IPS-18a (cell line): ENCODE measurements at regions not wholly inside any gene's neighbourhood (a gene's known extent, or its start where the extent isn't known, plus 50 kb on each side); places are given as distances from the start of the nearest gene placed in this dataset.

Source experiments
- H3K27ac ChIP-seq: one replicate; pipeline ENCODE4 v1.5.1; 2013; ENCODE audit warnings: low read length
- H3K27me3 ChIP-seq: one replicate; pipeline ENCODE4 v1.6.1; 2013; ENCODE audit warnings: mild to moderate bottlenecking, low read length; ENCODE audit not compliant: control insufficient read depth, insufficient read depth
- H3K36me3 ChIP-seq: one replicate; pipeline ENCODE4 v1.6.1; 2013; ENCODE audit warnings: low read depth, low read length; ENCODE audit not compliant: control insufficient read depth
- H3K4me1 ChIP-seq: one replicate; pipeline ENCODE4 v1.6.1; 2013; ENCODE audit warnings: low read depth, low read length; ENCODE audit not compliant: control insufficient read depth
- H3K4me3 ChIP-seq: one replicate; pipeline ENCODE4 v1.5.1; 2013; ENCODE audit warnings: low read length
- H3K9ac ChIP-seq: one replicate; pipeline ENCODE4 v1.6.1; 2013; ENCODE audit warnings: mild to moderate bottlenecking, low read length, moderate library complexity
- H3K9me3 ChIP-seq: one replicate; pipeline ENCODE4 v1.6.1; 2013; ENCODE audit warnings: low read depth, low read length; ENCODE audit not compliant: control insufficient read depth

GRCh38 chr2:120810639-120811038 lies 75.0 kb downstream of the GLI2 start:
- no peaks in the 10 kb centered on the region for H3K4me1 ChIP-seq
- no peaks in the 10 kb centered on the region for H3K9me3 ChIP-seq

GRCh38 chr2:120812866-120813265 lies 77.2 kb downstream of the GLI2 start:
- no peaks in the 10 kb centered on the region for H3K27me3 ChIP-seq
- H3K27ac ChIP-seq = no peak overlapping the region

More at GRCh38 chr2:120810639-120811038, 75.0 kb downstream of the GLI2 start:
- no peak overlapping the region for H3K27ac ChIP-seq
- no peaks in the 10 kb centered on the region for H3K27me3 ChIP-seq
- H3K36me3 ChIP-seq = no peaks in the 10 kb centered on the region
- H3K4me3 ChIP-seq = no peak overlapping the region
- H3K9ac ChIP-seq = no peak overlapping the region

GRCh38 chr2:120814352-120814751 lies 78.7 kb downstream of the GLI2 start:
- H3K9ac ChIP-seq = no peak overlapping the region
- no peak overlapping the region for H3K4me3 ChIP-seq
- H3K9me3 ChIP-seq = no peaks in the 10 kb centered on the region
- no peaks in the 10 kb centered on the region for H3K27me3 ChIP-seq
- no peaks in the 10 kb centered on the region for H3K36me3 ChIP-seq
- H3K27ac ChIP-seq = no peak overlapping the region
- H3K4me1 ChIP-seq = no peaks in the 10 kb centered on the region

More at GRCh38 chr2:120812866-120813265, 77.2 kb downstream of the GLI2 start:
- no peaks in the 10 kb centered on the region for H3K4me1 ChIP-seq
- no peaks in the 10 kb centered on the region for H3K36me3 ChIP-seq
- no peaks in the 10 kb centered on the region for H3K9me3 ChIP-seq
- no peak overlapping the region for H3K9ac ChIP-seq
- no peak overlapping the region for H3K4me3 ChIP-seq

GRCh38 chr2:120815292-120815691 lies 79.6 kb downstream of the GLI2 start:
- no peaks in the 10 kb centered on the region for H3K9me3 ChIP-seq
- no peak overlapping the region for H3K4me3 ChIP-seq
- H3K36me3 ChIP-seq = no peaks in the 10 kb centered on the region
- no peak overlapping the region for H3K27ac ChIP-seq
- no peaks in the 10 kb centered on the region for H3K27me3 ChIP-seq
- no peak overlapping the region for H3K9ac ChIP-seq
- H3K4me1 ChIP-seq = peaks cover 7% of the 10 kb centered on the region

GRCh38 chr2:120817136-120817955 lies 81.7 kb downstream of the GLI2 start:
- Histone ChIP-seq H3K27ac (no peak overlapping the region), H3K4me1 (peaks cover 20% of the 10 kb centered on the region), H3K27me3 (no peaks in the 10 kb centered on the region), H3K36me3 (no peaks in the 10 kb centered on the region), H3K9me3 (no peaks in the 10 kb centered on the region), H3K4me3 (no peak overlapping the region), H3K9ac (no peak overlapping the region)

- Histone ChIP-seq H3K4me3 (no peak overlapping the region), H3K36me3 (no peaks in the 10 kb centered on the region), H3K27me3 (no peaks in the 10 kb centered on the region), H3K9ac (no peak overlapping the region), H3K9me3 (no peaks in the 10 kb centered on the region), H3K4me1 (peaks cover 25% of the 10 kb centered on the region), H3K27ac (no peak overlapping the region)
Observed at GRCh38 chr2:120817956-120818325, 82.3 kb downstream of the GLI2 start.

- H3K27me3 ChIP-seq = no peaks in the 10 kb centered on the region
- H3K4me3 ChIP-seq = no peak overlapping the region
- H3K9ac ChIP-seq = no peak overlapping the region
- no peaks in the 10 kb centered on the region for H3K9me3 ChIP-seq
- no peaks in the 10 kb centered on the region for H3K36me3 ChIP-seq
- peaks cover 25% of the 10 kb centered on the region for H3K4me1 ChIP-seq
- no peak overlapping the region for H3K27ac ChIP-seq
Observed at GRCh38 chr2:120818441-120818920, 82.8 kb downstream of the GLI2 start.

- Histone ChIP-seq H3K36me3 (no peaks in the 10 kb centered on the region), H3K27ac (no peak overlapping the region), H3K4me1 (peaks cover 25% of the 10 kb centered on the region), H3K9ac (no peak overlapping the region), H3K4me3 (no peak overlapping the region), H3K9me3 (no peaks in the 10 kb centered on the region), H3K27me3 (no peaks in the 10 kb centered on the region)
Observed at GRCh38 chr2:120819720-120820210, 84.1 kb downstream of the GLI2 start.

- Histone ChIP-seq H3K36me3 (no peaks in the 10 kb centered on the region), H3K27me3 (no peaks in the 10 kb centered on the region), H3K27ac (no peak overlapping the region), H3K4me3 (no peak overlapping the region), H3K9ac (no peak overlapping the region), H3K9me3 (no peaks in the 10 kb centered on the region), H3K4me1 (peaks cover 31% of the 10 kb centered on the region)
Observed at GRCh38 chr2:120820263-120820952, 84.7 kb downstream of the GLI2 start.

GRCh38 chr2:120820953-120821279 lies 85.2 kb downstream of the GLI2 start:
- Histone ChIP-seq H3K4me3 (no peak overlapping the region), H3K27me3 (no peaks in the 10 kb centered on the region), H3K36me3 (no peaks in the 10 kb centered on the region), H3K4me1 (peaks cover 36% of the 10 kb centered on the region), H3K9me3 (no peaks in the 10 kb centered on the region), H3K27ac (no peak overlapping the region), H3K9ac (no peak overlapping the region)

GRCh38 chr2:120821446-120822160 lies 85.9 kb downstream of the GLI2 start:
- Histone ChIP-seq H3K27ac (no peak overlapping the region), H3K9ac (no peak overlapping the region), H3K36me3 (no peaks in the 10 kb centered on the region), H3K9me3 (no peaks in the 10 kb centered on the region), H3K27me3 (no peaks in the 10 kb centered on the region), H3K4me3 (no peak overlapping the region), H3K4me1 (peaks cover 36% of the 10 kb centered on the region)
